GM21515 (cell line): ENCODE measurements at regions not wholly inside any gene's neighbourhood (a gene's known extent, or its start where the extent isn't known, plus 50 kb on each side); places are given as distances from the start of the nearest gene placed in this dataset.
"Not testable (repeated sequence)": the region's sequence is repeated elsewhere in the genome, so short reads cannot be mapped to it uniquely, and the experiment has no call there.

Experiments used
- ATAC-seq: cut with Tn5 transposase; IDR thresholded peaks from one replicate; pipeline ENCODE4 v1.9.1; 2021; ENCODE audit not compliant: unreplicated experiment

DNA sequence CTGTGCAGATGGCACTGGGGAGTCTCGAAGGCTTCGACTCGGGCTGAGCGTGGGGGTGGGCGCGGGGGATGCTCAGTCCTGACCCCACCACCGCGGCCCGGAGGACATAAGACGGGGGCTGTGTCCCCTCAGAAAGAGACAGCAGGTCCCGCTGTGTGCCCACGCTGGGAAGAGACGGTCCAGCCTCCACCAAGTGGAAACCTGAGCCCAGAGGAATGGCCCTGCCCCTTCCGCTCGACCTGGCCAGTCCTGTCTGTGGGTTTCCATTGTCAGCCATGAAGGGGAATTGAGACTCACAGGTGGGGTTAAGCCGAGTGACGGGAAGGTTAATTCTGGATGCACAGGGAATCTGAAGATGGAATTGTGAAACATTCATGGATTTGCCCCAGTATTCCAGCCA lies 442.7 kb downstream of the PREX1 start:
- ATAC-seq = no peak

DNA sequence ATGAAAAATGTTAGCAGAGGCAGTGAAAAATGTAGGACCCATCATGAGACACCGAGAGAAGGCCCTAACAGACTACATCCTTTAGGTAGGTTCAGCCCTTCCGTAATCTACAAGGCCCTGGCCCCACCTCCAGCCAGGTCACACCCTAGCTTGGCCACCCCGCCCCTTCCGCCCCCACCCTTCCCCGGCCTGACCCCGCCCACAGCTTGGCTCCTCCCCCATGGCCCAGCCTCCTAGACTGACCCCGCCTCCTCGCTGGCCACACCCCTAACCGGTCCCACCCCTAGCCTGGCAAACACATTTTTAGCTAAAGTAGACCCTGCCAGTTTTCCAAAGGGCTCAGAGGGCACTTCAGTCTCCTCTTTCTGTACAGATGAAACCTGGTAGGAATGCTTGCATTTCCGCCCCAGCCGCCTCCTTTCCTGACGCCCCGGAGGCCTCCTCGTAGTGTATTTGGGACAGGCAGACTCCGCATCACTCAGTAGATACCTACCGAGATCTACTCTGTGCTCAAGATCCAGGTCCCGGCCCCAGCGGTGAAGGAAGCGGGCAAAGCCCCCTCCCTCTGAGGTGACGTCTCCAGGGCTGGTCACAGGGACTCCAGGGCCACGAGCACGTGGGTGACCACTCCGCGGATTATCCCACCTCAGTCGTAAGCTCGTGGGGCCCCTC lies 443.5 kb downstream of the PREX1 start:
- ATAC-seq = no peak

DNA sequence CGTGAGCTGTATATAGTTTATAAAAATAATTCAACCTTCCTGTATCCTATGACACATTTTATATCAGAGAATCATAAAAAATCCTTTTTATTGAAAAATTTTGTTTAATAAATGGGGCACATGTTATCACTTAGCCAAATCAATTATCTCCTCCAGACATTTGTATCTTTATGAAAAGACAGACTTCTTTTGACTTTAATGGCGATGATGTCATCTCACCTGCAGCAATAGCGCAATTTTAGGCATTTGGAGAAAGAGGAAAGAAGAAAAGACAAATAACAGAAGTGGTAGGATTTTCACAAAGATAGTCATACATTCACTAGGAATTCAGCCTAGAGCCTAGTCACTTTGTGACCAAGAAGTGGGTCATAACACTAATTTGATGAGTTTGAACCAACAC lies 444.5 kb downstream of the PREX1 start:
- no peak for ATAC-seq

DNA sequence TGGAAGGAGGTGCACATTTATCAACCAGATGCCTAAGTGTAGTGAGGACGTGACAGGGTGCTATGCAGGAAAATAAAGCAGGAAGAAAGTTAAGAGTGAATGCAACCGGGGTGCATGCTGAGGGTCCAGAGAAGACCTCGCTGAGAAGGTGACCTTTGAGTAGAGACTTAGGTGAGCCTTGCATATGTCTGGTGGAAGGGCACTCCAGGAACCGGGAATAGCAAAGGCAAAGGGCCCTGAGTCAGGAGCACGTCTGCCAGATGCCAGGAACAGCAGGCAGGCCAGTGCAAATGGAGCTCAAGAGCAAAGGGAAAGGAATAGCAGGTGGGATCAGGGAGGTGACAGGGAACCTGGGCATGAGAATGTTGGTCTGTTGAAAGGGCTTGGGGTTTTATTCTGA lies 445.5 kb downstream of the PREX1 start:
- no peak for ATAC-seq

DNA sequence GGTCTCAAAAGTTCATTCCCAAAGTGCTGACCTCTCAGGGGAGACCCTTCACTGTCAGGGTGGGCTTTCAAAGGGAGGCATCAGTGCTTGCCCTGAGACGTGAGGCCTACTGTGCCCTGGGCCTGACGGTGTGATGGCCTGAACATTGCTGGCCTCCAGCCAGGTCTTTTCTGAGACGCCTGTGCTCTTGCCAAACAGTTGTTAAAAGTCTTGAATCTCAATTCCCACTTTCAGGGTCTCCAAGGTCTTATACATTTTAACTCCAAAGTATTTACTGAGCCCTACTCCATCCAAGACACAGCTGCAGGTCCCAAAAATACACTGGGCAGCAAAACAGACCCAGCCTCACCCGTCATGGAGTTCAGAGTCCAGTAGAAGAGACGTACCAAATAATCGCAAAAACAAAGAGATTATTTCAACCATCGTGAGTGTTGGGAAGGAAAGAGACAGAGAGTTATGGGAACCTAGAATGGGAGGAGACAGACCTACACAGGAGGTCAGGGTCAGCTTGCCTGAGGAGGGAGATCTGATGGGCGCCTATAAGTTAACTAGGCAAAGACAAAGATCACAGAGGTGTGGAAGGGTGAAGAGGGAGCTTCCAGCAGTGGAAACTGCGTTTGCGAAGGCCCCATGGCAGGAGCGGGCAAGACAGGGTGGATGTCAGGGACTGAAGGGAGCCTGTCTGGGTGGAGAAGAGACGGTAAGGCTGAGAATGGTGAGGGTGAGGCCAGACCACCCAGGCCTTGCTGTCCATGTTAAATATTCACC lies 446.3 kb downstream of the PREX1 start:
- ATAC-seq = no peak

DNA sequence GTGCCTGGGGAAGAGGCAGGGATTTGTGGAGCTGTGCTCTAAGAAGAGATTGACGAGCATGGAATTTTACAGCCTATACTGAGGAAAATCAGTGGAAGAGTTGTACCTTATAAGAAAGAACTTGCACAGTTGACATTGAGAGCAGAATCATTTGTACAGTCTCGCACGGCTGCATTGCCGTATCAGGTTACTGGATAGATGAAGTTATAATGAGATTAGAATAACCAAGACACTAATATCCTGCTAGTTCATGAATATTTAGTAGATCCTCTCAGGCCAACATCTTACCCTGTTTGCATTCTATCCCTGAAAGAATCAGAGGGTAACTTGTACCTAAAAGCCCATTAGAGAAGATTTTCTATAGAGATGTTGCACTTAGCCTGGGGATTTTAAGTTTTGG lies 447.1 kb downstream of the PREX1 start:
- no peak for ATAC-seq

DNA sequence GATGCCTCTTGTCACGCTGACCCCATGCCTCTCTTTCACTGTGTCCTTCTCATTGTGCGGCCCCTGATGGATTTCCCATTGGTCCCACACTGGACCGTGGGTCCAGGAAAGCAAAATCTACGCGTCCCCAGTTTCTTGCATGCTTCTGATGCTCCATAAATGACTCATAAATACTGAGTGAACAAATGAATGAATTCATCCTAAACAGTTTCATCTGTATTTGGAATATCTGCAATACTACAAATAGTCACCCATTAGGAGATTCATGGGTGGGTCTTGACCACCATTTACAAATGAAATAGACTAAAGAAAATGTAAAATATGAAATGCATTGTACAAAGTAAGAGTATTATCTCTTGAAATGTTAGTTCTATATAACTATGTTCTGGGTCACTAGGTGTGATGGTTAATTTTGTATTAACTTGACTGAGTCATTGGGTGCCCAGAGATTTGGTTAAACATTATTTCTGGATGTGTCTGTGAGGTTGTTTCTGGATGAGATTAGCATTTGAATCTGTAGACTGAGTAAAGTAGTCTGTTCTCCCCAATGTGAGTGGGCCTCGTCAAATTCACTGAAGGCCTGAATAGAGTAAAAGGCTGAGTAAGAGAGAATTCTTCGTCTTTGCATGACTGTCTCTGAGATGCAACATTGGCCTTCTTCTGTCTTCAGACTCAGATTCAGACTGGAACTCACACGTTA lies 448.7 kb downstream of the PREX1 start:
- no peak for ATAC-seq

DNA sequence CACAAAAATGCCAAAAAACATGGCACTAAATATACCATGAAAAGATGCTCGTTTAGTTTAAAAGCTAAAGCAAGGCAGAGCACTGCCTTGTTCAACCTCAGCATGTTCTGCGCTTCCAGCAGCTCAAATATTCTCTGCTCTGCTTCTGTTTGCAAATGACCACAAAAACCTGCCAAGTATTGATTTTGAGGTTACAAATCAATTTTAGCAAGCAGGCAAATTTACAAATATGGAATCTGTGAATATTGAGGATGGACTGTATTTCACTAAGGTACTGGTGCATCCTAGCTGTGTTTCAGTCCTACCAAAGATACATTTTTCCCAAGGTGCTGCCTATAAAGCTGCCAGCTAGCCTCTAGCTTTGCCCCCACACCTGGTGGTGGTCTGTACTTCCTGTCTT lies 449.9 kb downstream of the PREX1 start:
- no peak for ATAC-seq

DNA sequence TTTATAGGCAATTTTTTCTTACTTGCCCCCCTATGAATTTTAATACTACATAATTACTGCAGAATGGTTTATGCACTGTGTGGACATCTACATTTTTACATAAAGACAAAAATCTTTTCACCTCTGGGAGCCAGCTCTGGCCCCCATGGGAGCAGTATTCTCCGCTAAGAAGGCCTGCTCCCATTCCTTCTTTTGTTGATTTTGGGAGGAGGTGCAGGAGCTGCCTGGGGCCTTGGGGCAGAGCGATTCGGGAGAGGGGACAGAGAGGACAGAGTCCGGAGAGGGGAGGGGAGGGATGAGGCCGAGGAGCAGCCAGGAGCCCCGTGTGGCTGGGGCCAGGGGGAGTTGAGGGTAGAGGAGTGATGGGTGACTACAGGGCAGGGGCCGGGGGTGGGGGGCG lies 452.0 kb downstream of the PREX1 start:
- no peak for ATAC-seq

DNA sequence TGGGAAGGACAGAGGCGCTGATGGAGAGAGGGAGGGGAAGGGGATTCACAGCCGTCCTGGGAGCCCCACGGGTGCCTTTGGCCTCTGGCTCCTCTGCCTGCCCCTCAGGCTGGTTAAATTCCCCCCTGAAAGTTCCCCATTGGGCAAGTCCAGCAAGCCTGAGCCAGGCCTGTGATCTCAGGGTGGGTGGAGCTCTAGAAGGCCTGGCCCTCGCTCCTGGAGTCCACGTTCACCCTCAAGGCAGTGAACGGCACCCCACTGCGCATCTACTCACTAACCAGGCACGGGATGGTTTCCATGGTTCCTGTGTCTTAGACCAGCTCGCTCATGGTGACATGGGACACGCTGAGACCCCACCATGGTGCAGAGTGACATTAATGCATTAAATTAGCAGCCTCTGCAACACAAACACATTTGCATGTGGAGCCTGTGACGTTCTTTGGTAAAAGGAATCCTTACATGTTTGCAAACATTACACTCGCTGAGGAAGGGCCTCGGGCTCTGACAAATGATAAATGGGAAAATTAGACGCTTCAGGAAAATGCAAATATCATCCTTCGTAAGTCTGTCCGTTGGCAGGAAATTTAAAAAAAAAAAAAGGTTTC lies 452.7 kb downstream of the PREX1 start:
- ATAC-seq = no peak

DNA sequence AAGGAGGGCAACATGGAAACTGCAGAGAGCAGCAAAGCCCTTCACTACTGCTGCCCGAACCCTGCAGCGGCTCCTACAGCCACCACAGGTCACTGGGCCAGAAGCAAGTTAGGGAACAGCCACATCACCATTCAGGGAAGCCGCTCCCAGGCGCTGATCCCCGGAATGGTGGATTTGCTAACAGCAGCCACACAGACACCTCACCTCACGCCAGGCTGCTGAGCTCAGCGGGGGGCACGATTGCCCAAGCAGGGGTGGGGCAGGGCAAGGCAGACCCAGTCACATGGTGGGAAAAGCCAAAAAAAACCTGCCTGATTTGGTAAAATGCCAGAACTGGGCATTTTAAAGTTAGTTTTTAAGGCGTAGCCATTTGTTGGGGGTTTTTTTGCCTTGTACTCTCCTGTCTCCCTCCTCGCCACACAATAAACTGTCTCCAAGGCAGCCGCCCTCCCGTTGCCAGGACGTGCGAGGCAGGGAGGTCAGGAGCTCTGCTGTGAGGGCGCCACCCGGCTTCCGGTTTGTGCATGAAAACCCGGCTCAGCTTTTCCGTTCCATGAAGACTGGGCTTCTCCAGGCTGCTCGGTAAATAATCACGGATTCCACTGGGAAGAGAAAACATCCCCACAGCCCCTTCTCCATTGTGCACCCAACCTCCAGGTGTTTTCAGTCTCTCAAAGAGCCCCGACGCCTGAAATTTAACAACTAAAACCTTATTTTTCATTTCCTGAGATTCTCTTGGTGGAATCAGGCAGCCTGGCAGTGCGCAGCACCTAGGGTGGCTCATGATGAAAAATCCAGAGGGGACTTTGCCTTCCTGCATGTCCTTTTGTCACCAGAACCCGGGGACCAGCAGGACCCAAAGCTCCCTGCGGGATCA lies 453.5 kb downstream of the PREX1 start:
- not testable (repeated sequence) for ATAC-seq

DNA sequence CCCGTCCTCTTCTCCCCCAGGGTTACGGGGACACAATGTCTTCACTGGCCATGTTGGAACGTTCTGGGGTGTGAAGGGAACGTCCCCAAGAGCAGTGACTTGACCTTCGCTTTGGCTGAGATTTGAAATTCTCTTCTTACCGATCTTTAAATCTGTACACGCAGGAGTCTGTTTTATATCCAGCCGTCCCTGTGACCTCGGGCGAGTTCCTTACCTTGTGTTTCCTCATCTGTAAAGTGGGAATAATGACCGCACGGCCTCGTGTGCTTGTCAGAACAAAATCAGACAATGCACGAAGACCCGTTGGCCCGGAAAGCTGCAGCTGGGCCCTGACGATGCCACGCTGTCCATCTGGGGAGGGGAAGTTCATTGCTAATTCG lies 454.3 kb downstream of the PREX1 start:
- ATAC-seq = no peak

DNA sequence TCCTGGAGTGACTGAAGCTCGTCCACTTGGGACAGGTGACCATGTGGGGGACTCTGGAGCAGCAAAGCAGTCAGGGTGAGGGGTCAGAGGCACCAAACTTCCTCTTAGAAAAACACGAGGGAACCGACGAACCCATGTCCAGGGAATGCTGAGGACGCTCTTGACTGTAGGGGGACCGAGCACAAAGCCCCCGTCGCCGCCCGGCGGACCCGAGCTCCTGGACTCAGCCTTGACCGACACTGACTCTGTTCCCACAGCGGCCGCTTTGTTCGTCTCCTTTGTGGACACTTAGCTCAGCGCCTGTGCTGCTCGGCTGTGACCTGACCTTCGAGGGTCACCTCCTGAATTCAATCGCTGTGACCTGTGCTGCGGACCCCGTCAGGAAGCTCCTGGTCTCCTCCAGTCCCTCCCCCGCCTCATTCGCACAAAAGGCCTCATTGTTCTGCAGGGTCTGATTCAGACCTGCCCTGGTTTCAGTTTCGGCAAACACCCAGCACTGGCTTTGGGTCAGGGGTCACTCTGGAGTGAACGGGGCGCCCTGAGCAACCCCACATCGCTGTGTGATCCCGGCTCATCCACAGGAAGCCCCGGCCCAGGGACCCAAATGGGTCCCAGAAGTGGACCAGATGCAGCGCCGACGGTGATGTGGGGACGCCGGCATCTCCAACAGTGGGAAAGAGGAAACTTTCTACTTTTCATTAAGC lies 454.8 kb downstream of the PREX1 start:
- ATAC-seq = not testable (repeated sequence)

DNA sequence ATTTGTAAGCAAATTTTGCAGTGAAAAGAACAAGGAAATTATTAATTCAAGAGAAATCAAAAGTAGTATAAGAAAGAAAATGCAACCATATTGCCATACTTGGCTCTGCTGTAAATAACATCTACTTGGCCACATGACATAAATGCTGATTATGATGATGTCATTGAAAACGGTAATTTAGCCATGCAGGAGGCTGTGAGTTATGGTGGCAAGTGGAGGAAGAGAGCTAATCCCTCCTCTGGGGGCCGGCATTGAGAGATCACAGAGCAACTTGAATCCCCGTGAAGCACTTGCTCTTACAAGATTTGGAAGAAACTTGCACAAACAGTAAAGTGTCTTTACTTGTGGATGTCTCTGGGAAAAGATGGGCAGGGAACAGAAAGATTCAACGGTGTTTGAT lies 456.6 kb downstream of the PREX1 start:
- ATAC-seq = no peak

DNA sequence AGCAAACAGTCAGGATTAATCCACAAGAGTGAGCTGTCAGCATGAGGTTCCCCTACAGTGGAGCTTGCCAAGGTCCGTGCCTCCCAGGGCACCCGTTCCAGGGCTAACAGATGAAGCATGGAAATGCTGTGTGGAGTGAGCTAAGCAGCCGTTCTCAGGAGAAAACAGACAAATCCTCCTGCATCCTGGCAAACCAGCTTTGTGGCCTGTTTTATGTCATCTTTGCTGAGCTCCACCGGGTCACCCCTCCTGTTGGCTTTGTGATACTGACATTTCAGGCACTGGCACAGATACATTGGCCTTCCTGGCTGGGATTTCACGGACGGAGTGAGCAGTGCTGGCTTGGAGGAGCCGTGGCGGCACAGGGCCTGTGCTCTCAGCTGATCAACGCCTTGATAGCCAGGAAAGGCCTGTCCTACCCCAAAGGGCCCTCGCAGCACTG lies 459.2 kb downstream of the PREX1 start:
- not testable (repeated sequence) for ATAC-seq

DNA sequence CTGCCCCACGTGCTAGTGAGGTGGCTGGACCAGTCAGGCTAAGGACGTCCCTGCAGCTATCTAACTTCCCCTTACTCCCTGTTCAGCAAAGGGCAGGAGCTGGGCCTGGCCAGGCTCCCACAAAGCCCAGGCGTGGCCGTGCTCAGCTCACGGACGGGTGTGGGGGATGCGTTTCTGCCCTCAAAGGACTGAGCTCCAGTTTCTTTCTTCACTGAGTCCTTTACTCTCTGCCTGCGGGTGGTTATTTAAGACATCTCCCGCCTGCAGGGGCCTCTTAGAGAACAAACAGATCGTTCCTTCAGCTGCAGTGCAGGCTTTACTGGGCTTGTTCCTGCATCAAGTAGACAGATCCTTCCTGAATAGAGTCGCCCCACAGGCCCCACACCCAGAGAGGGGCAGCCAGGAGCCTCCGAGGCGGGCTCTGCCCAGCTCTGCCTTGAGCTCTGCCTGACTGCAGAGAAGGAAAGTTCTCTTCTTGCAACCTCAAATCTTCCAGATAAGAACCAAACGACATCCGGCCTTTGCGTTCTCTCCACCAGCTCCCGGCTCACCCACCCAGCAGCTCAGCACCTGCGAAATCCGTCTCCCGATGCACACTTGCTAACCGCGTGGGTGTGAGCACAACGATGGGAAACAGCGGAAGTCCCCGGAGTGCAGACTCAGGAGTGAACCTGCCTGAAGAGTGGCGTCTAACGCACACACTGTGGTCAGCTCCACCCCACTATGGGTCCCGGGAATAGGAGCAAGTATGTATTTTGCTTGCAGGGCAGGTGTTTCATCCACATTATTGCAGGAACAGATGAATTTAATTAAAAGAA lies 460.0 kb downstream of the PREX1 start:
- not testable (repeated sequence) for ATAC-seq

DNA sequence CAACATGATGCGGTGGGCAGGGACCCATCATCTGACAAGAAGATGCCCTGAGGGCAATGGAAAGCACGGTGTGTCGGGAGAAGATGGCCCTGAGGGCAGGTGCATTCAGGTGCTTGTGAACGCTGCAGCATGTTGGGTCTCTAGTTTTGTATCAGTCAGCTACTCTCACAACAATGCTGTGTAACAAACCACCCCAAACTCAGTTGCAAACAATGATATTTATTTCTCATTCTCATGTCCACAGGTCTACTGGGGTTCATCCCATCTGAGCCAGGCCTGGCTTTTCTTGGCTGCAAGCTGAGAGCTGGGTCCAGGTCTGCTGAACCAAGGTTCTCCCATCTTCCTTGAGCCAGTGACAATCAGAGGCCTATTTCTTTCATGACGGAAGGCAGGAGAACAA lies 461.6 kb downstream of the PREX1 start:
- no peak for ATAC-seq

DNA sequence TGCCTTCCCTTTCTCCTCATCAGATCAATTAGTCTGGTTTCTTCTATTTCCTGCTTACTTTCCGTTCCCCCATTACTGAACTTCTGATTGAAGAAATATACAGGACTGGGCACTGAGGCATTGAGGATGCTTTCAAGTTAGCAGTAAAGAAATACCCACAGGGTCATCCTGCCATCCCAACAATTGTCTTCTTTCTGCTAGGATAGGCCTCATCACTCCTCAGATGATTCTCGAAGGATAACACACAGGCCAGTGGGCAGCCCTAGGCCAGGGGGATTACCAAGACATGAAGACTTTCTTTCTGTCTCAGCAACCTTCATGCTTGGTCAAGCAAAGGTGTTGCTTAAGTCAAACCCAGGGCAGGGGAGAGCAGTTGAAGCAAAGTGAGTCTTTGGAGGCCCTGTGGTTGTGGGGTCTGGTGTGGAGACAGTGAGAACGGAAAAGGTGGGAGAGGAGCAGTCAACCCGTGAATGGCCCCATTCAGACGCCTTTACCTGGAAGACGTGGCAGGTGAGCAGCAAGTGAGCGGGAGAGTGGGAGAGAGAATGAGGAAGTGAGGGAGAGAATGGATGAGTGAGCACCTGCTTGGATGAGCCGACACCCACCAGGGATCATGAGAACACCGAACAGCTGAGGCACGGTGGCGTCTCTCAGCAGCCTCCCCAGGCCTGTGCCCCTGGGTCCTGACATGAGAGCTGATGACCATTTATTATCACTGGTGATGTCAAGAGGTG lies 462.9 kb downstream of the PREX1 start:
- no peak for ATAC-seq

DNA sequence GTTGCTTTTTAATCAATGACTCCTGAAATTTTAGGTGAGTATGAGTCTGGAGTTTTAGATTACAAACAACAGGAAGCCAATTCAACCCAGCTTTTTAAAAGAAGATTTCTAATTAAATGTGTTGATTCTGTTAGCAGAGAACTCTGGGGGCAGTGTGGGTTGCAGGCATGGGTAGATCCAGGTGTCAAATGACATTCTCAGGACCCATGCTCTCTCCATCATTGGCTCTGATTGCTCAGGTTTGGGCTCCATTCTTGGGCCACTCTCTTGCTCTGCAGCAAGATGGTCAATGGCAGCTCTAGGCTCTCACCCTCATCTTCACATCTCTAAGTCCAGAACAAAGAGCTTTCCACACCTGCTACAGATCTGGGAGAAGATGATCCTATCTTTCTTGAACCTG lies 463.7 kb downstream of the PREX1 start:
- ATAC-seq = no peak
